ENCODE measurements at regions not wholly inside any gene's neighbourhood (a gene's known extent, or its start where the extent isn't known, plus 50 kb on each side); places are given as distances from the start of the nearest gene placed in this dataset.
A peak's percentile ranks its signal among the peaks of the same experiment; 100 is the strongest.

- H3K4me3 ChIP-seq (ENCODE audit: low read length, poor library complexity, severe bottlenecking): peak overlapping the region; percentile 91
- H3K79me2 ChIP-seq (ENCODE audit: insufficient read depth, low read length): peaks cover 93% of the 10 kb centered on the region
- no peaks in the 10 kb centered on the region for H3K9me2 ChIP-seq (replicated peaks; ENCODE audit: low read depth, low read length)
- no peaks in the 10 kb centered on the region for H3K9me3 ChIP-seq (ENCODE audit: insufficient read depth, low read depth, low read length)
- H3K4me2 ChIP-seq (ENCODE audit: low read depth, low read length, poor library complexity, severe bottlenecking): peak overlapping the region; percentile 94
- H3F3A ChIP-seq (ENCODE audit: low read depth): peaks cover 8% of the 10 kb centered on the region; the same call in 1 of the 2 replicates
- peak overlapping the region; percentile 99 for H3K9ac ChIP-seq (ENCODE audit: low read depth, low read length, poor library complexity, severe bottlenecking)
- H2AFZ ChIP-seq (ENCODE audit: low read length): no peak overlapping the region
- no peaks in the 10 kb centered on the region for H3K27me3 ChIP-seq (ENCODE audit: insufficient read depth, low read length, poor library complexity, severe bottlenecking)
- no peak for TF ChIP-seq CTCF (conservative IDR thresholded peaks at IDR 0.05; ENCODE audit: low read length)
- TF ChIP-seq EZH2phosphoT487 (IDR thresholded peaks at IDR 0.05; ENCODE audit: borderline replicate concordance): no peak
- H4K20me1 ChIP-seq (ENCODE audit: insufficient read depth, low read length, poor library complexity, severe bottlenecking): peaks cover 35% of the 10 kb centered on the region
- H3K36me3 ChIP-seq (ENCODE audit: insufficient read depth, low read length): no peaks in the 10 kb centered on the region
- H3K4me1 ChIP-seq (ENCODE audit: insufficient read depth, low read length, poor library complexity, severe bottlenecking): peaks cover 75% of the 10 kb centered on the region
Observed at GRCh38 chr6:22149501-22150367, 147.1 kb downstream of the PRL start.

GRCh38 chr6:22150368-22151035 is 146.3 kb downstream of the PRL start:
- no peaks in the 10 kb centered on the region for H3K9me3 ChIP-seq (ENCODE audit: insufficient read depth, low read depth, low read length)
- peak overlapping the region; percentile 99 for H3K9ac ChIP-seq (ENCODE audit: low read depth, low read length, poor library complexity, severe bottlenecking)
- TF ChIP-seq EZH2phosphoT487 (IDR thresholded peaks at IDR 0.05; ENCODE audit: borderline replicate concordance) (no peak), CTCF (conservative IDR thresholded peaks at IDR 0.05; ENCODE audit: low read length) (no peak)
- H3F3A ChIP-seq (ENCODE audit: low read depth): peaks cover 4% of the 10 kb centered on the region; the same call in 1 of the 2 replicates
- H2AFZ ChIP-seq (ENCODE audit: low read length): no peak overlapping the region
- no peaks in the 10 kb centered on the region for H3K36me3 ChIP-seq (ENCODE audit: insufficient read depth, low read length)
- no peaks in the 10 kb centered on the region for H3K9me2 ChIP-seq (replicated peaks; ENCODE audit: low read depth, low read length)
- no peaks in the 10 kb centered on the region for H3K27me3 ChIP-seq (ENCODE audit: insufficient read depth, low read length, poor library complexity, severe bottlenecking)
- H4K20me1 ChIP-seq (ENCODE audit: insufficient read depth, low read length, poor library complexity, severe bottlenecking): peaks cover 43% of the 10 kb centered on the region
- peaks cover 75% of the 10 kb centered on the region for H3K4me1 ChIP-seq (ENCODE audit: insufficient read depth, low read length, poor library complexity, severe bottlenecking)
- peak overlapping the region; percentile 94 for H3K4me2 ChIP-seq (ENCODE audit: low read depth, low read length, poor library complexity, severe bottlenecking)
- H3K79me2 ChIP-seq (ENCODE audit: insufficient read depth, low read length): peaks cover 91% of the 10 kb centered on the region
- peak overlapping the region; percentile 91 for H3K4me3 ChIP-seq (ENCODE audit: low read length, poor library complexity, severe bottlenecking)

- Histone ChIP-seq H3K4me2 (ENCODE audit: low read depth, low read length, poor library complexity, severe bottlenecking) (peak overlapping the region; percentile 94), H3K9ac (ENCODE audit: low read depth, low read length, poor library complexity, severe bottlenecking) (no peak overlapping the region), H3K79me2 (ENCODE audit: insufficient read depth, low read length) (peaks cover 94% of the 10 kb centered on the region), H3K9me3 (ENCODE audit: insufficient read depth, low read depth, low read length) (no peaks in the 10 kb centered on the region), H3F3A (ENCODE audit: low read depth) (no peaks in the 10 kb centered on the region), H2AFZ (ENCODE audit: low read length) (no peak overlapping the region), H3K9me2 (replicated peaks; ENCODE audit: low read depth, low read length) (no peaks in the 10 kb centered on the region), H4K20me1 (ENCODE audit: insufficient read depth, low read length, poor library complexity, severe bottlenecking) (peaks cover 47% of the 10 kb centered on the region), H3K27me3 (ENCODE audit: insufficient read depth, low read length, poor library complexity, severe bottlenecking) (no peaks in the 10 kb centered on the region), H3K36me3 (ENCODE audit: insufficient read depth, low read length) (no peaks in the 10 kb centered on the region), H3K4me1 (ENCODE audit: insufficient read depth, low read length, poor library complexity, severe bottlenecking) (peaks cover 75% of the 10 kb centered on the region), H3K4me3 (ENCODE audit: low read length, poor library complexity, severe bottlenecking) (no peak overlapping the region)
- TF ChIP-seq CTCF (conservative IDR thresholded peaks at IDR 0.05; ENCODE audit: low read length) (no peak), EZH2phosphoT487 (IDR thresholded peaks at IDR 0.05; ENCODE audit: borderline replicate concordance) (no peak)
Observed at GRCh38 chr6:22151892-22152291, 144.9 kb downstream of the PRL start.

Data from Loucy (cell line).